ENCODE measurements at regions not wholly inside any gene's neighbourhood (a gene's known extent, or its start where the extent isn't known, plus 50 kb on each side); places are given as distances from the start of the nearest gene placed in this dataset.

GRCh38 chr3:41053220-41053619 is 146.1 kb upstream of the CTNNB1 start:
- no peak for DNase-seq

GRCh38 chr3:41060106-41060505 is 139.2 kb upstream of the CTNNB1 start:
- no peak for DNase-seq

DNA sequence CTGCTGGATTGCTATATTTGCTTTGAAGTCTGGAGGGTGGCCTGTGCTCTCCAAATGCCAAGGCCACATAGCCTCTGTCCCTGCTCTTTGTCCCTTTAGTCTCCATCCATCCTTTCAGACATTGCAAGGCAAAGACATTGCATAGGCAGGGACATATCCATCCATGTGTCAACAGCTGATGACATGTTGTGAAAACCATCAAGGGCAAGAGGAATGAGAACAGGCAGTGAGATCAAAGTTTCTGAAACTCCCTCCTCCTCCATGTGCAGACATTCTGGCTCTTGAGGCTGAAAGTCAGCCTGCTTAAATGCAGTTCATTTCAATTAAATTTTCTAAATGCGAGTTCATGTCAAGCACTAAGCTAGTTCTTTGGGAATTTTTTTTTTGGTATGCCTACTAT is 135.2 kb upstream of the CTNNB1 start:
- no peak for DNase-seq

DNA sequence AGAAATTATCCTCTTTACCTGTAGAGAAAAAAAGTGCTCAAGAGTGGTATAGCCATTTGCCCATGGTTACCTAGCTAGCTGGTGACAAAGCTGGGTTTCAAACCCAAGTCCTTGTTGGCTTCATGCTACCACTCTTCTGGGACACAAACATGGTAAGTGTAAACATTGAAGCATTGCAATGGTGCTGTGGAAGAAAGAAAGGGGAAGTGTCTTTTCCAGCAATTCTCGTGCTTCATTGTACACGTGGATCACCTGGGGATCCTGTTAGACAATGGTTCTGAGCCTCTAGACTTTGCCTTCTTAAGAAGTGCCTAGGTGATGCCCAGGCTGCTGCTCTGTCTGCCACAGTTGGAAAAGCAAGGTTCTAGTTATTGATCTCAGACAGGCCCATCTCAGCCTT is 134.8 kb upstream of the CTNNB1 start:
- DNase-seq, result no peak

GRCh38 chr3:41065340-41065739 is 134.0 kb upstream of the CTNNB1 start:
- DNase-seq, result no peak

- no peak for DNase-seq
These were observed 126.1 kb upstream of the CTNNB1 start for GRCh38 chr3:41073190-41073589.

DNA sequence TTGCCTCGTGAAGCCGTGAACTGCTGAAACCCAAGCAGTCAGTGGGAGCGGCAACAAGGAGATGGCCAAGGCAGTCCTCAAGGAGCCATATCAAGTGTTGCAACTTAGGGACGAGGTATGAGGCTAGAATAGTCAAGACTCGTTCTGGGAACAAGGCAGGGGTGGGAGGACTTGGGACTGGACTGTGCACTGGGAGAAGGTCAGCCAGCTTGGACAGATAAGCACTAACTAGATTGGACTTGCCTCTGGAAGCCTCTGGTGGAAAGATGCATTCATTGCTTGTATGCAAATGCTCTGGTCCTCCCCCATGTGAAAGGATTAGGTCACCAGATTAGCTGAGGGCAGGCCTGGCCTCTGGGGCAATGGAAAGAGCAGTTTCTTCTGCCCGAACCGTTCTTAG is 123.3 kb upstream of the CTNNB1 start:
- DNase-seq, result no peak

DNA sequence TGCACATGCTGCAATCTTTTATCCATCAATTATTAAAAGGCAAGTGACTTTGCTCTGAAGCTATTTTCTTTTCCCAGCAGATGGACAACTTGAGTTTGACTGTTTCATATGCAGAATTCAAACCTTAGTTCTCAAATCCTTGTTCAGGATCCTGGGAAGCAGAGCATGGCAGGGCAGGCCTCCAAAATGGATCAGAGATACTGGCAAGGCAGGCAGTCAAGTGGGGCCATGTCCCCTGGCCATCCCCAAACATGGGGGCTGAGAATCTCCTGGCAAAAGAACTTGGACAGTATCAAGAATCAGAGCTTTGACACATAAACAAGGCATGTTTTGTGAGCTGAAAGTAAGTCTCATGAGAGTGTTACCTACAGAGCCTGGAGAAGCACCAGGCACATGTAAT is 122.9 kb upstream of the CTNNB1 start:
- no peak for DNase-seq

DNA sequence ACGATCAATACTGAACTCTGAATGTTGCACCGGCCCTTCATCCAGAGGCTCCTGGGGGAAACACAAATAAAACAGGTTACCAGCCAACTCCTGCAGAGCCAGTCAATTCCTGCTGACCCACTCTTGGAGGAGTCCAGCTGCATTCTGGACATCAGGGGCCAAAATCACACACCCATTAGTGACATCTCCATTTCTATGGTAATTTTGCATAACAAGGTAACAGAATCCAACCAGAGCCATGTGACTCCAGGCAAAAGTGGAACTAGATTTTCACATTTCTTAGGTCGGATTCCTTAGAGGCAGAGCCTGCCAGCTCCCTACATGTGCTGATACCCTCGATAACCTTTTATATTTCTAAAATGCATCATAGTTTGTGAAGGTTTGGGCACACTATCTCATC is 119.2 kb upstream of the CTNNB1 start:
- no peak for DNase-seq

DNA sequence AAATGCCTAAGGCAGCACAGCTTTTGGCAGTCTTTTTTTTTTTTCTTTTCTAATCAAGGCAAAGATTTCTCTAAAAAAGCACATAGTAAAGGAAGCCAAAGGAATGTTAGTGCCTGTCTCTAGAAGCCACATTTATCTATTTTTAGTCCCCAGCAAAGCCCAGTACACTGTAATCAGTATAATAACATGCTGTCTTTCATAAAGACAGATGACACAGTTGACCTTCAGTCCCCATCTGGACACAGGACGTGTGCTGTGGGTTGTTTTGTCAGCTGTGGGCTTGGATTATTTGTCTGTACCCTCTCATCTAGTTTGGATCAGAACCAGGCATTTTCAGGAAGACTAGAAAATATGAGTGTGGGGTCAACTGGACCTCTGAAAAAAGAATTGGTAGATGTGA is 110.4 kb upstream of the CTNNB1 start:
- DNase-seq, result no peak

GRCh38 chr3:41089566-41089965 is 109.7 kb upstream of the CTNNB1 start:
- DNase-seq, result no peak

GRCh38 chr3:41092844-41093243 is 106.5 kb upstream of the CTNNB1 start:
- no peak for DNase-seq

GRCh38 chr3:41093476-41093875 is 105.8 kb upstream of the CTNNB1 start:
- no peak for DNase-seq

DNA sequence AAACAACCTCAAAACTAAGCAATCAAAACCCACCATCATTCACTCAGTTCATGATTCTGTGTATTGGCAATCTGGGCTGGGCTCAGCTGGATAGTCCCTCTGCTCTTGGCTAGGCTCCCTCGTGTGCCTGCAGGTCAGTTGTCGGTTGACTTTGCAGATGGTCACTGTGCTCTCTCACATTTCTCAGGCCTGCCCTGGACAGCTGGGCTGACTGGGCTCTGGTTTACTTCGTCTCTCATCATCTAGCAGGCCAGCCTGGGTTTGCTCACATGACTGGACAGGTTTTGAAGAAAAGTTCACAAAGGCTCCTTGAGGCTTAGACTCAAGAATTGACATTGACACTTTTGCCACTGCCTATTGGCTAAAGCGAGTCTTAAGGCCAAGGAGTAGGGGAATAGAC is 105.0 kb upstream of the CTNNB1 start:
- DNase-seq, result no peak

DNA sequence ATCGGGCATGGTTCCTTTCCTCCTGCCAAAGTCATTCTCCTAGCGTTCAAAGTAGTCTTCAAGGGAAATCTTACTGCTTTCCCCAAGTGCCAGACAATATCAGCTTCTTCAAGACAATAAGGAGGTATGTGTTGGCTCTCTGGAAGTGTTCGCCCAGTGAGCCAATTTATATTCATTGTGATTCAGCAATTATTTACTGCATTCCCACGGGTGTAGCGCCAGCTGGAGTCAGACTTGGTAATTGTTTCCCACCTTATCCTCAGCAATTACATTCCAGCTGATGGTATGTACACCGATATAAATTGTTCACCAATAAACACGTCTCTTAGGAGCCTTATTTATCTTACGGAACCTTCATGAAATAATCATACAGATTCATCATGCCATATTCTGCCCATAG is 103.6 kb upstream of the CTNNB1 start:
- no peak for DNase-seq

GRCh38 chr3:41097896-41098496 is 101.3 kb upstream of the CTNNB1 start:
- DNase-seq, result no peak

DNA sequence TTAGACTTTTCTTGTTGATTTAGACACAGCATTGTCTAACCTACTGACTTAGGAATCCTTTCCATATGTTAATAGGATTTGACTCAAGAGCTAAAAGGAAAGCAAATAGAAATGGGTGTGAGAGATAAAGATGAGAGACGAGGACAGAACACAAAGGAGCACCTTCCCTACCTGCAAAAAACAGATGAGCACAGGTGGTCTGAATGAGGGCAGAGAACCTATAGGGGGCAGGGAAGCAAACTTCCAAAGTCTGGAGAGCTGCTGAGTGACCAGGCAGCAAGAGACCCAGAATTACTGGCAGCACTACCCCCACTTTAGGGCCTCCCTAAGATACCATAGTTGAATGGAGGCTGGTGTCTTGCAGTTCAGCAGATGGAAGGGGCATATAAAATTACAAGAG is 98.1 kb upstream of the CTNNB1 start:
- DNase-seq, result no peak

GRCh38 chr3:41102053-41102556 is 97.2 kb upstream of the CTNNB1 start:
- no peak for DNase-seq

DNA sequence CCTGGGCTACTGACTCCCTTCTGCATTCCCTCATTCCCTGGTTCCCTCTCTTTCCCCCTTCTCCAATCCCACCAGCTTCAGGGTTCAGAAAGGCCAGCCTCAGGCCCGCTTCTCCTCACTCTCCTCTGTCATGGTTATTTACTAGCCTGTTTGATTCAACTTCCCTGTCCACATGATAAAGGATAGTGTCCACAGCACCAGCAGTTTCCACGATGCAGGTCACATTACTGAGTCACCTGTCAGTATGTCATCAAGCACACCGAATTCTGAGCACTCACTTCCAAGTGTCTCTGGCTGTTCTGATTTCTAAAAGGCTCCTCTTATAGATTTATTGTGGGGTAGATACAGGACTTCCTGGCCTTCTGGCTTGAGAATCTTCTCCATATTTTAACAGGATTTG is 96.6 kb upstream of the CTNNB1 start:
- no peak for DNase-seq

- no peak for DNase-seq
These were observed 96.1 kb upstream of the CTNNB1 start for GRCh38 chr3:41103200-41103599.

GRCh38 chr3:41104147-41104546 is 95.2 kb upstream of the CTNNB1 start:
- DNase-seq, result no peak

GRCh38 chr3:41106691-41107090 is 92.6 kb upstream of the CTNNB1 start:
- no peak for DNase-seq

DNA sequence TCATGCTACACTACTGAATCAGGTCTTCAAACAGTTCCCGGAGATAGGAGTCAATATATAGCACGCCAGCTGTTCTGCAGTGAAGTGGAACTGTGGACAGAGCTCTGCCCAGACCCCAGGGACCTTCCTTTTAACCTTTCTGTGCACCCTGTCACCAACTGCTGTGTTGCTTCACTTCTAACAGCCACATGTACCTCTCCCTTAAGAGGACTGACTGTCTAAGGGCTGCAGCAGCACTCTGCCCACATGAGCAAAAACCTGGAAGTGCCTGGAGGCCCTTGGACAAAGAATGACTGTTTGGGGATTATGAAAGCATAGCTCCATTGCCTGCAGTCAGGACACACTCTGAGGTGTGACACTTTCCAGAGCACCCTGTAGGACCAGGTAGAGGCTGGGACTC is 88.3 kb upstream of the CTNNB1 start:
- DNase-seq, result no peak

DNA sequence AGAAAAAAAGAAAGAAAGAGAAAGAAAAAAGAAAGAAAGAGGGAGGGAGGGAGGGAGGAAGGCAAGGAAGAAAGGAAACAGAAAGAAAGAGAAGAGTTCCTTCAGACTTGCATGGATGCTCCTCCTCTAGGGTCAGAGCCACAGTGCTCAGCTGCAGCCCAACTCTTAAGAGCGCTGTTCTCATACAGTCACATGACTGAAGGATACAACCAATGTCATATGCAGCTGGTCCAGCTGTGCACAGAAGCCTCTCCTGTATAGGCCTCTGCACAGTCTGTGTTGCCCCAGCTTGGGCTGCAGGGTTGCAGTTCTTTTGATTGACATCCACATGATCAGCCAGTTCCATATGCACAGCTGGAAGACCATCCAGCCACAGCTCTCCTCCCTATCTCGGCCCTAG is 86.8 kb upstream of the CTNNB1 start:
- DNase-seq, result no peak

- no peak for DNase-seq
These were observed 84.2 kb upstream of the CTNNB1 start for GRCh38 chr3:41115069-41115468.

DNA sequence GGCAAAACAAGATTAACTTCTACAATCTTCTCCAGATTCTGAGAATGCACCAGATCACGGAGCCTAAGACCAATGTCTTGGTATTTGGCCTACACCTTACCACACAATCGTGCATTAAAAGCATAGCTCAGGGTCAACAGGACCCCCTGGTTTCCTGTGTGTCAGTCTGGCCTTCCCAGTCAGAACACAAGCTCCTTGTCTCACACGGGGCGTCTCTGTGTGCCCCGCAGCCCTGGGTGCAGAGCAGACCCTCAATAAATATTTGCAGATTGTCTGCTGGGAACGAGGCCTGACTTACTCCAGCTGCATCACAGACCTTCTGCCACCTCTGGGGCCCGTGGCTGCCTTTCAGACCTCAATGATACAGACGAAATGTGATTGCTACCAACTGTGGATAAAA is 82.5 kb upstream of the CTNNB1 start:
- DNase-seq, result no peak

Measured in stimulated activated CD4-positive, alpha-beta T cell treated with anti-CD3 and anti-CD28 coated beads, Interleukin-4, amount 100 ng/mL, for 1 hour (primary cell).